ENCODE measurements at regions not wholly inside any gene's neighbourhood (a gene's known extent, or its start where the extent isn't known, plus 50 kb on each side); places are given as distances from the start of the nearest gene placed in this dataset.

DNA sequence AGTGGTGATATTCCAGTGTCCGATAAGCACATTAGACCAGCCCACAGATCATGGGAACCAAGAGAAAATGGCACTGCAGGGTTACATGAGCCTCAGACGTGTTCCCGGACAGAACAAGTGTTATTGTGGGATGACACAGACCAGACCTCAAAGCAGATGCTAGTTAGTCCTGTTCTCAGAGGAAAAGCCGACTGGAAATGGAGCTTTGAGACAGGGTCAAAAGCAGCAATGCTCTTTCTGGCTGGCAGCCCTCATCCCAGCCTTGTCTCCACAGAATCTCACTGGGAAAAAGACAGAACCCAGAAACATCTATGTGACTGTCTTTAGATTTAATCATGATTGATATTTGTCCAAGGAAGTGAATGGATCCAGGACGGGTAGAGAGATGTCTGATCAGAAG is 506.8 kb downstream of the INSC start:
- DNase-seq (ENCODE audit: low spot score), result no peak

DNA sequence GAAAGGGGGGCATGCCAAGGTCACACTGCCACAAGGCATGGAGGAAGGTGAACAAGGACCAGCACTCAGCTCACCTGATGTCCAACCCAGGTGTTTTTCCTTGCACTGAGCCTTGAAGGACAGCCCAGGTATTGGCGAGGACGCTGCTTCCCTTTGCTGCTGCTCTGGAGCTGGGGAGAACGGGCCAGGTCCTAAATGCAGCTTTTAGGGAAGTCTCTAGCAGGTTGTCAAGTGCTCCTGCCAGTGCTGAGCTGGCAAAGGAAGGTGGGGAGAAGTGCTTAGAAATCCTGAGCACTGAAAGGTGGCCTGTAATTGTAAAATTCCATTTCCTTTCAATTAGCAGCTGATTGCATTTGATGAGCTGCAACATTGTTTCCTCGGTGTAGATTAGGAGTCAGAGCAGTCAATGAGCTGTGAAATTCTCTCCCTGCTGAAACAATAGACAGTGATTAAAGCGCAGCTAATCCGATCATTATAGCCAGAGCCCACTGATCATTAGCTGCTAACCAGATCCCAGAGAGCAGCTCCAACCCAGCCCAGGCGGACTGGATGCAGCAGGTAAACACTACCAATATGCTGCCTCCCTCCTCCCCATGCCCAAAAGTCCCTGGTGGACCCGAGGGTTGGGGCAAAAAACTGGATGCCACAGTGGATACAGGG is 507.6 kb downstream of the INSC start:
- no peak for DNase-seq (ENCODE audit: low spot score)

DNA sequence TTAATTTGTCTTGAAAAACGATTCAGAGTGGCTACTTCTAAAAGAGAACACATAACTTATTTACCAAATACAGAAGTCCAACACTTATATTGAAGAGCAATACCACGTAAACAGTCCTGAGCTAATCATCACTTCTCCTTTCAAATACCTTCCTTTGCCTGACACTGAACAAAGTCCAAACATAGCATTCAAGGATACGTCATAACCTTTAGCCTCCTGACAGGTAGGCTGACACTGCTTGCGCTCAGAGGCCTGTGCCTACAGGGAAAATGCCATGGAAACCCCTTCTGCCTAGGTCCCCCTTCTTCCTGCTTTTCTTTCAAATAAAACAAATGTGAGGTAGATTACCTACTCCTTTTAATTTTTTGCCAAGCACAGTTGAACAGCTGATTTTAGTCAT is 510.0 kb downstream of the INSC start:
- no peak for DNase-seq (ENCODE audit: low spot score)

DNA sequence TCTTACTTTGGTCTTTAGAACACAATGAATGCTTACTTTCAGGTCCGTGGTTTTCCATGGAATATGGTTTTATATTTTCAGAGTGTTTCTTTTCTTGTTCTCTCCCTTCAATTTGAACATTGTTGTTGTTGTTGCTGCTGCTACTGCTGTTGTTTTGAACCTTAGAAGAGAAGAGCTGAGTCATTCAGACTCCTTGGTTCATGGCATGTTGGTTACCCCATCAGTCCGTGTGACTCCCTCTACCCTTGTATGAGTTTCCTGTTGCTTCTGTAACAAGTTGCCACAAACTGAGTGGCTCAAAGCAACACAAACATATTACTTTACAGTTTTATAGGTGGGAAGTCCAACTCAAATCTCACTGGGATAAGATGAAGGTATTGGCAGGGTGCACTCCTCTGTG is 511.0 kb downstream of the INSC start:
- no peak for DNase-seq (ENCODE audit: low spot score)

DNA sequence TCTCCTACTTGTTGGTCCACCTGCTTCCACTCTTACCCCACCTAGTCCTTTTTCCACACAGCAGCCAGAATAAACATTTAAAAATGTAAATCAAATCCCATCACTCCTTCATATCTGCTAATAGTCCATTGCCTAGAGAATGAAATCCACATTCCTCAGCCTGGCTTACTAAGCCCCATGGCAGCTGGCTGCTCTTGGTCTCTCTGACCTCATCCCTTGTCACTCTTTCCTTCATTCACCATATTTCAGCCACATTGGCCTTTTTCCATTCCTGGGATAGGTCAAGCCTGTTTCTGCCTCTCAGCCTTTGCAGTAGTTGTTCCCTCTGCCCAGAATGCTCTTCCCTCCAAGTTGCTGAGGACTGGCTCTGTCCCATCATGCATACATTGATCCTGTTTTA is 512.8 kb downstream of the INSC start:
- no peak for DNase-seq (ENCODE audit: low spot score)

DNA sequence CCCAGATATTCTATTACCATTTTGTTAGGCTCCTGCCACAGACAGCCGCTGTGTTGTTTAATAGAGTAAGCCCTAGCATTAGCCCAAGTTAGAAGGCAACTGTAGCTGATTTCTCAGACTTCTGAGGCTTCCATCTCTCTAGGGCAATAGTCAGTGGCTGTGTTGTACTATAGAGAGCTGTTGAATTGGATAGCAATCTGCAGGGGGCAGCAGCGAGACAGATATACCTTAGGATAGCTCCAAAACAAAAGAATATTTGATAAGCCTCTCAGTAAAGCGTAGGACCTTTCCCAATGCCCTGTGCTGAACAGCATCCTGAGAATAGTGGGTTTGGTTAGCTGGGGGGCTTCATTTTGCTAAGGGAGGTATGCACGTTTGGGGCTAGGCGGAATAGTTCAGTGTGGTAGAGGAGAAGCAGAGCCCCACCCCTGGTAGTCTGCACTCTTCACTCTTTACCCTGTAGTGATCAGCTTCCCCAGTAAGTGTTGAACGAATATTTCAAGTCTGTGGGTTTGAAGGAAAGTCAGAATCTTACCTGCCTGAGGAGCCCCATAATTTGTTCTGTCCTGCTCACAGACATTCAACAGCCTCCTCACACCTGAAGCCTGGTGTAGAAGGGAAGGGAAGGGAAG is 515.1 kb downstream of the INSC start:
- DNase-seq (ENCODE audit: low spot score), result peak; percentile 51

DNA sequence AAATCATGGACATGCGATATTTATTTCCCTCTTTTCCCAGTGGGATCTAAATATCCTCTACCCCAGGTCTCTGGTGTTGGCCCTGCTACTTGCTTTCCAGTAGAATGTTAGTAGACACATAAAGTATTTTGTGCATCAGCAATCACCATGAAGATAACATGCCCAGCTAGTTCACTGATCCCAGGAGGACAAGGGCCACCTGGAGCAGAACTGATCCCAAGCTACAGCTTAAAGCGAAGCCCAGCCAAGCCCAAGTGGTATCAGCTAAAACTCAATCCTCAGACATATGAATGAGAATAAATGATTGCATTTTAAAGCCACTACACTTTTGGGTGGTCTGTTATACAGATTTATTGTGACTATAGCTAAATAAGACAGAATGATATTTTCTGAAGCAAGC is 516.2 kb downstream of the INSC start:
- DNase-seq (ENCODE audit: low spot score), result no peak

DNA sequence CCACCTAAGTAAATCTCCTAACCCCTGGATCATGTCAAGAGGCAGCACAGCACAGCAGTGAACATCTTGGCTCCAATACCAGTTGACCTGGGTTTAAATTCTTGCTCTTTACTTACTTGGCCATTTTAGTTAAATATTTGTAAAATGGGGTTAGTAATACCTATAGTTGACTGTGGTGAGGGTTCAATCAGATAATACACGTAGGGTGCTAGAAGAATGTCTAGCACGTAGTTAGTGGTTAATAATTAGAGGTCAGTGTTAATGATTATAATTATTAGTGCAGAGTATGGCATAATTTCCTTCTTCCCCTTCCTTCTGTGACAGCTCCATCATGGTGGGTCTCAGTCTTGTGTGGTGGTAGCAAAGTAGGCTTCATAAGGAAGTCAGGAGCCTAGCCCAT is 520.8 kb downstream of the INSC start:
- DNase-seq (ENCODE audit: low spot score), result no peak

DNA sequence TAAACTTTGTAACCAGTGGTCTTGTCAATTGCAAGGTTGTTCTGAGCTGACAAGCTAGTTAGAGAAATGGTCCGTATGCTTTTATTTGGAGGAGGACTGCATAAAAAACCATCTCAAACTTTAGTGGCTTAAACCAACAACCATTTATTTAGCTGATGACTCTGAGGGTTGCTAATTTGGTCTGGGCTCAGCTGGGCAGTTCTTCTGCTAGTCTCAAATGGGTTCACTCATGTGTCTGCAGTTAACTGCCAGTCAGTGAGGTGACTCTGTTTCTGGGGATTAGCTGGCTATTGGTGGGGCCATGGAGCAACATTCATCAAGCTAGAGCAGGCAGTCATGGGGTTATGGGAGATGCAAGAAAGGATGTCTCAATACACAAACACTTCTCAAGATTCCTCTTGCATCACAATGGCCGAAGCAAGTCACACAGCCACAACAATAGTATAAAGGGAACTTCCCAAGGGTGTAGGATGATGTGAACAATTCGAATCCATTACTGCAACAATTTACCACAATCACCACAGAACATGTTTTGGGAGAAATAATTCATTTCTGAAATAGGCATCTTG is 521.9 kb downstream of the INSC start:
- no peak for DNase-seq (ENCODE audit: low spot score)

DNA sequence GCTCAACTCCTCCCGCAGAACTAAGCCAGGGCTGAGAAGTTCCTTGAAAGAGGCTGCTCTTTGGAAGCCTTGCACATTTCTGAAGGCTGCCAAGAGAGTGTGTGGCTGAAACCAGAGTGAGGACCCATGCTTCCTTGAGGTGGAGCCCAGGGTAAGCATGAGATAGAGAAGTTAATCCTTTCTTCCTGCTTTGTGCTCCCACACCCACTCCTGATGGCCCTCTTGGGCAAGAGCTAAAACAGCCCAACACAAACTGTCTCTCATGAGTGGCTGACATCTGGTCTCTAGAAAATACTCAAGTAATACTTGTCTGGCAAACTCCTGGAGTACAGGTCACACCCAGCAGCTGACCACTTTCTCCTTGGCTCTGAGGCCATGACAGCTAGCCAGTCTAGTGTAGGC is 523.7 kb downstream of the INSC start:
- DNase-seq (ENCODE audit: low spot score), result no peak

DNA sequence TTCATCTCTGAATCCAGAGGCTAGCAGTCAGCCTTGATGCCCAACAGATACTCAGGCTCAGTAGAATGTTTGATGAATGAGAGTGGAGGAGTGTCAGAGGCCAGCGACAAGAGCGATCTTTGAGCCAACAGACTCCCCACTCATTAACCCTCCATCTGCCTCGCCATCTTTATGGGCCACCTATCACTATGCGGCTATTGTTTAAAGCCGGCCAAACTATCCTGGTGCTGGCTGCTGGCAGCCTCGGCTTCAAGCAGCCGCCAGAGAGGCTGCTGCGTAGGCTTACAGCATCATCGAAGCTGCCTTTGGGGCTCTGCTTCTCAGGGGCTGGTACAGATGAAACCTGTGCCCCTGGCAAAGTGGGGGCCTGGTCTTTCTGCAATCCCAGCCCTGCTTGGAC is 525.6 kb downstream of the INSC start:
- DNase-seq (ENCODE audit: low spot score), result no peak

DNA sequence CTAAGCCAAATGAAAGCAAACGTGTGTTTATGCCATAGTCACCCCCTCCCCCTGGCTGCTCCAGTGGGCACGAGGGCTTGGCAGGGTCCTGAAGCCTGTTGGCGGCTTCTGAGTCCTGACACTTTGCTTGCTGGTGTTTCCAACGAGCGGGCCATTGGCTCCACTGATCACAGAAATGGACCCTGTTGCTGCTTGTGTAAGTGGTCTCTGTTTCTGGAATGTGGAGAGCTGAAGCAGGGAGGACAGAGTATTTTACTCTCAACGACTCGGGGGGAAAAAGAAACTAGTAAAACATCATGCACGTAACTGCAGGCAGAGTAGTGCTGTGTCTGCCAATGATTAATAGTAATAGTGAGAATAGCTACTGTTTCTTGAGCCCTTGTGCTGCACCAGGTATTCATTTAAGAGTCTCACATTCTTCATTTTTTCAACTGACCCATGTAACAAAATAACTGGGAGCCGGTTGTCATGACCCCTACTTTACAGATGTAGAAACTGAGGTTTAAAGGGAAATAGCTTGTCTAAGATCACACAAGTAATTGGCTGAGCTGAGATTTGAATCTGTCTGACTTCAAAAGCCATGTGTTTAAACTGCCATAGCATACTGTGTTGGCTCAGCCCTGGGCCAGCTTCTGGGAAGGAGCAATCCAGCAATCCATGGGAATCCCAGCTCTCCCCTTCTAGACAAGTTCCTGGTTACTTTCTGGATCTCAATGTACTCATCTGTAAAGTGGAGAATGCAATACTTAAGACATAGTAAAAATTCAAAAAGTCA is 526.7 kb downstream of the INSC start:
- DNase-seq (ENCODE audit: low spot score), result no peak

DNA sequence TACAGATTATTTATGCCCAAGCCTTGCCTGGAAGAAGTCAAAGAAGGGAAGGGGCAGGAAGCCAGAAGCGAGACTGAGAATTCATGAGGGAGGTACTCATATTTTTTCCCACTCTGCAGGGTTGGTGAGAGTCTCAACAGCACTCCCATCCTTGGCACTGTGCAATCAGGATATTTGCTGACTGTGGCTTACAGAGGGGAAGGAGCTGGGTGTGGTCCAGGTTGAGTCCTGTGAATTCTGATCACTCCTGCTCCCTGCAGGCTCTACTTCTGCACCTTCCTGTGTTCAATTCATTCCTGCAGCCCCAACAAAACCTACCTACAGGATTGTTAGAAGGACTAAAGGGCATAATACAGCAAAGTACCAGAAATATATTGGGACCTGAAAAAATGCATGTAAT is 530.5 kb downstream of the INSC start:
- DNase-seq (ENCODE audit: low spot score), result no peak

DNA sequence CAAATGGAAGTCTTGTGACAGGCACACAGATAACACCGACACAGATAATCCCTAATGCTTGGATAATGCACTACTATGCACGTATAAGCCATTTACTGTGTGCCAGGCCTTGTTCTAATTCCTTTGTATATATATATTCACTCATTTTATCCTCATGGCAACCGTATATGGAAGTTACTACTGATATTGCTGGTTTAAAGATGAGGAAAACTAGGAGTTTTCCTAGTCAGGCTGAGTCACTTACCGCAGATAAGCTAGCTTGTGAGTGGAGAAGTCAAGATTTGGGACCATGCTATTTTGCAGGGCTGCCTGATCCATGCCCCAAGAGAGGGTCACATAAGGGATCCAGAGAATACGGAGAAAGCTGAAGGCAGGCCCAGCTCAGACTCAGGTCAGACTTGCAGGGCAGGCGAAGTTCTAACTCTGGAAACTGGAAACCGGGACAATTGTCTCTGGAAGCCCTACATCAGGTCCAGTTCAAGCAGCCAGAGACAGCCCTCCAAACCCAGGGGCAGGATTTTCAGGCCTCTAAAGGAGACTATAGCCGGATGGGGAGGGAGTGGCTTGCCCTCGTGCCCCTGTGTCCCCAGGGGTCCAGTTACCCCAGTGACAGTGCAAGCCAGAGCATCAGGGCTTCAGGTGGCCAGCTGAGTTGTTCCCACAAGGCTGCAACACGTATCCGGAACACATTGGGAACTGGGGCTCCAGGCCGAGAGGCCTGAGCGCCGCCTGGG is 534.8 kb downstream of the INSC start:
- no peak for DNase-seq (ENCODE audit: low spot score)

DNA sequence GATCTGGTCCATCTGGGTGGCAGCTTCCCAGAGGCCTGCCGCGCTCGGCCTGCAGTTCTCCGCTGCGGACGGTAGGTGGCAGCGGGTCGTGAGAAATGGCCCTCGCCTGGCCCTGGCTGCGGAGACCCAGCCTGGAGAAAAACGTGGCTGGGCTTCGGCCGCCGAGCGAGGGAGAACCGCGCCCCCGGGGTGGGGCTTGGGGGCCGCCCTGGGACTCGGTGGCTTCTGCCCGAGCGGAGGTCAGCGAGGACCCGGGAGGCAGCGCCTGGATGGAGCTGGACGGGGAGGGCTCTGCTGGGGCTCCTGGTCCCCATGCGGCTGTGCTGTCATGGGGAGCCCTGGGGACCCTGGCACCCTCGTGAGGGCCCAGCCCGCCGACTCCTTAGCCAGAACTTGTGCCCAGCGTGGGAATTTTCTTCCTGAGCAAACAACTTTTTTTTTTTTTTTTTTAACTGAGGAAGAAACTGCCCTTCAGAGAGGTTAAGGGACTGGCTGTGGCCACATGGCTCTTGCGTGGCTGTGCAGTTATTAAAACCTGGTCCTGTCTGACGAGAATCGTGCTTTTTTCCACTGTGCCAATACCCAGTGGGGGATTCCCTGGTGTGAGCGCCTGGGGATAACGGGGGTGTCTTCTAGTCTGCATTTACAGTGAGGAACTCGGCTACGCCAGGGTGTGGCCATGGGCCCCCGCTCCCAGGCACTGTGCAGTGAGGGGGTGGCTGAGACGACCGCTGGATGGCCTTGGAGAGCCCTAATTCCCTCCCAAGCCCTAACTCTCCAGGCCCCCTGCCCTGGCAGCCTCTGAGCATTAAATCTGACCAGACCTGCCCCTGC is 535.6 kb downstream of the INSC start:
- DNase-seq (ENCODE audit: low spot score), result peak; percentile 81

DNA sequence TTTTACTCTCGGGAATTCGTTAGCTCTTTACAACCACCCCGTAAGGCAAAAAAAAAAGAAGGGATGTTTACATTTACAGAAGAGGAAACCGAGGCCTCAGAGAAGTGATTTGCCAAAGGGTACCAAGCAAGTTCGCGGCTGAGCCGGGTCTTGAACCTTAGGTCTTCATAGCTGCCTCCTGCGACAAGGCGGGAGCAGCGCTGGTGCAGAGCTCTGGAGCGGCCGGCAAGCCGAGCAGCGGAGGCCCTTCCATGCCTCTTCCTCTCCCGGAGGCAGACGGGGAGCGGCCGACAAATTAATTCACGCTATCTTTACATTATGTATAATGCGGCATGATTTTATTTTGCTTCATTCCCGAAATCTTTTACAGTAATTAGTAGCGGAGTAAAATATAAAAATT is 536.3 kb downstream of the INSC start:
- DNase-seq (ENCODE audit: low spot score), result no peak

DNA sequence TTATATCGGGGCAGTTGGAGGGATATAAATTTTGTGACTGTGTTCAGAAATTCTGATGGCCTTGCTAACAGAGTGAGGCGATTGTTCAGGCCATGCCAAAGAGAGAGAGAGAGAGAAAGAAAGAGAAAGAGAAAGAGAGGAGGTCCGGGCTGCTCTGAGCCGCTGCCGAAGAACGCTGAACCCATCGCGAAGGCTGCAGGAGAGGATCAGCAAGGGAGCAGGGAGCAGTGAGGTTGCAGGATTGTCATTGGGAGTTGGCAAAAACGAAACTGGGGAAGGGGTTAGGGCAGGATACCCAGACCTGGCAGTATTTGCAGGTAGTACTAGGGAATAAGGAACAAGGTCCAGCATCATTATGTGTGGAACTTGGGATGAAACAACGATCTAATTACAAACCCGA is 537.1 kb downstream of the INSC start:
- DNase-seq (ENCODE audit: low spot score), result no peak

DNA sequence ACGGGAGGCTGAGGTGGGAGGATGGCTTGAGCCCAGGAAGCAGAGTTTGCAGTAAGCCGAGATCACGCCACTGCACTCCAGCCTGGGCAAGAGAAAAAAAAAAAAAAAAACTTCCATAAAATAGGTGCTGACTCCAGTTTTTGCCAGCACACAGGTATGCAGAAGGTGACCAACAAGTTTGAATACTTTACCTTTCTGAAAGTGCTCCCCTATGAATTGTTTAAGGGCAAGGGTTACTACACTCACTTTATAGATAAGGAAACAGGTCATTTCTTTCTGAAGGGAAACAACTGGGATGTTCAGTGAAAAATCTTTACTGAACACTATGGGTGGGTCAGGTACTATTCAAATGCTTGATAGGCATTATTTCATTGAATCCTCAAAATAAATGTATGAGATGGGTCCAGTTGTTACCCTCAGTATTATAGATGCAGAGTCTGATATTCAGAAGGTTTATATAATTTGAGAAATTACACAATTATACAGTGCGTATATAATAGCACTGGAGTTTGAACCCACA is 538.5 kb downstream of the INSC start:
- DNase-seq (ENCODE audit: low spot score), result no peak

DNA sequence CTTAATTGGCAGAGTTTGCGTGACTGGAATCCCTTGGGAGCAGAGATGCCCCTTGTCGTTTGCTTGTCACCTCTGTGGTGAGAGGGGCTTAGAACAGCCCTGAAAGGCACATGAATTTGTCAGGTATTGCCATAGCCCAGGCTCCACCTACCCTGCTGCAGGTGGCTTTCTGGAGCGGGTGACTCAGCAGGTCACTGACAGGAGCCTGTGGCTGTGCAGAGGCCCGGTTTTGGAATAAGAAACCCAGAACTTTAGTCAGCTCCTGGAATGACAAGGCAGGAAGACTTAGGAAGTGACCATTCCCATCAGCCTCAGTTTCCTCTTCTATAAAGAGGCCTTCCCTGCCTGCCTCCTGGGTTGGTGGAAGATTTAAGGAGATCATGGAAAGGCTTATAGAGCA is 539.7 kb downstream of the INSC start:
- DNase-seq (ENCODE audit: low spot score), result no peak

DNA sequence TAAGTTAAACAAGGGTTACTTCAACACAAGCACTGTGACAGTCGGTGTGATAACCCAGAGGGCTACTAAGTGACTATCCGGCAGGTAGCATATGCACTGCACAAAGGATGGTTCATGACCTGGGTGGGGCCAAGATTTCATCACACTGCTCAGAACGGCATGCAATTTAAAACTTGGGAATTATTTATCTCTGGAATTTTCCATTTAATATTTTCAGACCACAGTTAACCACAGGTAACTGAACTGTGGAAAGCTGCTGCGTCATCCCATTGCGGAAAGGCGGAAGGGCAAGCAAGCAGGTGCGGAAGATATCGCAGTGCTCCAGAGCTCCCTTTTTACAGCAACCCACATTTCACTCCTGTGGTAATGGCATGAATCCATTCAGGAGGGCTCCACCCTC is 540.8 kb downstream of the INSC start:
- DNase-seq (ENCODE audit: low spot score), result no peak

DNA sequence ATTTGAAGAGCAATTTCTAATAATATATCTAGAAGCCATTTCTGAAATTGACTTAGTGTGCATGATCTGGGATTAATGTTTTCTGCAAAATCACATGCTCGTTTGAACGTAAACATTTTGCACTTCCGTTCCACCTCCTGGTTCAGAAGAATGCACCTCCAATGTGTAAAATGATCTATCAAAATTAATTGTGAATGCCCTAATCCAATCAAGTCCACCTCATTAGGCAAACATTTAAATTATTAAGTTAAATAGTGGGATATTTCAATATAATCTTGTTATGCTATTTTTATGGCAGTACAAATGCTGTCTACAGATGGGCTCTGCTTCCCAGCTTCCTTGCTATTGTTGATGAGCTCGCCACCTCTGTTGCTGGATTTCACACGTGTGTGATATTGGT is 542.5 kb downstream of the INSC start:
- DNase-seq (ENCODE audit: low spot score), result no peak

Measured in COLO829 (cell line).